ENCODE measurements at regions not wholly inside any gene's neighbourhood (a gene's known extent, or its start where the extent isn't known, plus 50 kb on each side); places are given as distances from the start of the nearest gene placed in this dataset.

DNA sequence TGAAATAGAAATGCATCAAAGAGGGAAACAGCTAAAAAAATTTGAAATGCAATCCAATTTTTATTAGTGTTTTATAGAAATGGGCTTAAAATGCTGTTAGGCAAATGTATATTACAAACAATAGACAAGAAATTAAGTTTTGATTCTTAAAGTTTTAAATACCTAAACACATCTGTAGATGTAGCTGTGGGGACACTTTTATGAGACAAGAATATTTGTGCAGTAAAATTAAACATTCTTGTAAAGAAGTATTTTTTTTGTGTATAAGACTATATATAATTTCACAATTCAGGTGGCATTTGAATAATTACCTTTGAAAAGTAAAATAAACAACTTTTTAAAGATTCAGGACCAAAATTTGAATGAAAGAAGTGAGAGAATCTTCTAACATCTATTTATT is 1015.9 kb downstream of the REEP3 start:
- DNase-seq (ENCODE audit: low spot score in 2 of 2) = no peak
- no peaks in the 10 kb centered on the region for H3K27me3 ChIP-seq
- no peaks in the 10 kb centered on the region for H3K36me3 ChIP-seq
- H3K27ac ChIP-seq = no peak overlapping the region
- no peaks in the 10 kb centered on the region for H3K4me1 ChIP-seq
- H3K4me3 ChIP-seq = no peak overlapping the region
- no peak for TF ChIP-seq EP300 (IDR thresholded peaks at IDR 0.05)
- no peak for TF ChIP-seq POLR2AphosphoS5 (IDR thresholded peaks at IDR 0.05)
- no peak for TF ChIP-seq POLR2A (IDR thresholded peaks at IDR 0.05)
- no peak for TF ChIP-seq CTCF (IDR thresholded peaks at IDR 0.05)
- no peaks in the 10 kb centered on the region for H3K9me3 ChIP-seq

- DNase-seq (ENCODE audit: low spot score in 2 of 2) = no peak
- H3K9me3 ChIP-seq = no peaks in the 10 kb centered on the region
- no peak for TF ChIP-seq EP300 (IDR thresholded peaks at IDR 0.05)
- TF ChIP-seq POLR2AphosphoS5 (IDR thresholded peaks at IDR 0.05) = no peak
- no peak for TF ChIP-seq CTCF (IDR thresholded peaks at IDR 0.05)
- no peak for TF ChIP-seq POLR2A (IDR thresholded peaks at IDR 0.05)
- H3K27ac ChIP-seq = no peak overlapping the region
- H3K4me3 ChIP-seq = no peak overlapping the region
- no peaks in the 10 kb centered on the region for H3K36me3 ChIP-seq
- WGBS = 64% methylated on average over 5 of the region's 5 CpGs
- no peaks in the 10 kb centered on the region for H3K27me3 ChIP-seq
- H3K4me1 ChIP-seq = no peaks in the 10 kb centered on the region
These were observed 1016.7 kb downstream of the REEP3 start for GRCh38 chr10:64537928-64538327.

DNA sequence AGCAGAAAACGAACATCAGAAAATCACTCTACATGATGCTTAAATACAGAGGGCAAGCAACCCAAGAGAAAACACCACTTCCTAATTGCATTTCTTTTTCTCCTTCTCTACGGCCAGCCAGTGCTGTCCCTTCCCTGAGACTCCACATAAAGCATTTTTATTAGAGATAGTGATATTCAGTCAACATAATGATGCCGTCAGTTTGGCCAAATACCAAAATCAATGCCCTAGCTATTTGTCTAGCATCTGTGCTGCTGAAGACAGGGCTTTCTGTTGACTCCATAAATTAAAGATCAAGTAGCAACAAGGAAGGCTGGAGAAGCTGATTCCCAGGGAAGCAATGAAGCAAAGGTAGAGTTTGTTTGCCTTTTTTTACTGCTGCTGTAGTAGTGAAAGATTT is 1024.9 kb downstream of the REEP3 start:
- no peaks in the 10 kb centered on the region for H3K4me1 ChIP-seq
- DNase-seq (ENCODE audit: low spot score in 2 of 2) = no peak
- TF ChIP-seq POLR2A (IDR thresholded peaks at IDR 0.05) (no peak), CTCF (IDR thresholded peaks at IDR 0.05) (no peak), POLR2AphosphoS5 (IDR thresholded peaks at IDR 0.05) (no peak), EP300 (IDR thresholded peaks at IDR 0.05) (no peak)
- no peak overlapping the region for H3K4me3 ChIP-seq
- no peaks in the 10 kb centered on the region for H3K36me3 ChIP-seq
- no peak overlapping the region for H3K27ac ChIP-seq
- H3K27me3 ChIP-seq = no peaks in the 10 kb centered on the region
- 59% methylated on average over 3 of the region's 3 CpGs for whole genome bisulfite sequencing
- H3K9me3 ChIP-seq = no peaks in the 10 kb centered on the region

DNA sequence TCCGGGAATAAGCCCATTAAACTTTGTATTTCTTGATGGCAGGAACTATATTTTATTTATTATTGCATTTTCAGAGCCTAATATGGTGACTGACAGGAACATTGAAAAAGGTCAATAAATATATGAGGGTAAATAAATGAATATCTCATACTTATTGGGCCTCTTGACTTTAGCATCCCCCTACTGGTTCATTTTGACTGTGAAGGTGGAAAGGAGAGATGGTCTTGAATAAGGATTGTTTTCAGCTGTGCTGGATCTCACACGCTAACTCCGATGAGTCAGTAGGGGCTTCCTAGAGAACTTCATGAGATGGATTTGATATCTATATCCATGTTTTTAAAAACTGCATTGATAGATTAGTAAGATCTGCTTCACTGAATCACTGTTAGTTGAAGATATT is 1026.0 kb downstream of the REEP3 start:
- WGBS = 84% methylated on average over 3 of the region's 3 CpGs

DNA sequence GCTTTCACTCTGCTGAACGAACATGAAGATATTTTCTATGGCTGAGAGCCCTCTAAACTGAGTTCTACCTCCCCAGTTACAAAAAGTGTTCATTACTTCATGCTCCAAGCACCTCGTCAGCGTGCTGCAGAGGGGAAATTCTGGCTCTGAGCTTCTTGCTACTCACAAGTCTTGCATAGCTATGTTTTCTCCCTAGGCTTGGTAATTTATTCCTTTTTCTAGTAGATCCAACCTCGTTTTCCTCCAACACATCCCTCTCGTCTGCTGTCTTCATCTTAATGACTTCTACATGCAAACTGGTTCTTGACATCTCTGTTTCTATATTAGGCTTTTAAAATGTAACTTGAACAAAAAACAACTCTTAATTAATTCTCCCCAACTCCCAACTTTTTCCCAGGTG is 1034.5 kb downstream of the REEP3 start:
- no peaks in the 10 kb centered on the region for H3K36me3 ChIP-seq
- H3K9me3 ChIP-seq = no peaks in the 10 kb centered on the region
- WGBS = 76% methylated on average over 5 of the region's 5 CpGs
- H3K27ac ChIP-seq = no peak overlapping the region
- H3K27me3 ChIP-seq = no peaks in the 10 kb centered on the region
- H3K4me1 ChIP-seq = no peaks in the 10 kb centered on the region
- H3K4me3 ChIP-seq = no peak overlapping the region
- TF ChIP-seq POLR2AphosphoS5 (IDR thresholded peaks at IDR 0.05) (no peak), EP300 (IDR thresholded peaks at IDR 0.05) (no peak), POLR2A (IDR thresholded peaks at IDR 0.05) (no peak), CTCF (IDR thresholded peaks at IDR 0.05) (no peak)
- DNase-seq (ENCODE audit: low spot score in 2 of 2) = no peak

More for the DNA sequence above, 1026.0 kb downstream of the REEP3 start:
- H3K27ac ChIP-seq = no peak overlapping the region
- no peak for TF ChIP-seq POLR2A (IDR thresholded peaks at IDR 0.05)
- TF ChIP-seq EP300 (IDR thresholded peaks at IDR 0.05) = no peak
- TF ChIP-seq CTCF (IDR thresholded peaks at IDR 0.05) = no peak
- TF ChIP-seq POLR2AphosphoS5 (IDR thresholded peaks at IDR 0.05) = no peak
- no peaks in the 10 kb centered on the region for H3K27me3 ChIP-seq
- no peaks in the 10 kb centered on the region for H3K36me3 ChIP-seq
- H3K9me3 ChIP-seq = no peaks in the 10 kb centered on the region
- no peak for DNase-seq (ENCODE audit: low spot score in 2 of 2)
- H3K4me1 ChIP-seq = no peaks in the 10 kb centered on the region
- H3K4me3 ChIP-seq = no peak overlapping the region
